ENCODE measurements at regions not wholly inside any gene's neighbourhood (a gene's known extent, or its start where the extent isn't known, plus 50 kb on each side); places are given as distances from the start of the nearest gene placed in this dataset.
"Not testable (repeated sequence)": the region's sequence is repeated elsewhere in the genome, so short reads cannot be mapped to it uniquely, and the experiment has no call there.

- dilution Hi-C loops (cut with MboI; ENCODE audit: extremely low pct_ligation_motif_present, low sequenced_read_pairs) = no loop called here
- H3K4me1 ChIP-seq (ENCODE audit: control insufficient read depth, extremely low read depth, insufficient read depth, low read length) = no peaks in the 10 kb centered on the region
- FAIRE-seq (no peak), DNase-seq (ENCODE audit: low read depth, low spot score) (no peak)
- no peak overlapping the region for H2AFZ ChIP-seq (ENCODE audit: control insufficient read depth, low read length)
- H3K9me3 ChIP-seq (ENCODE audit: control insufficient read depth, low read depth, low read length) = no peaks in the 10 kb centered on the region
- no peak overlapping the region for H3K9ac ChIP-seq (ENCODE audit: control insufficient read depth, extremely low read depth, insufficient read depth, low read length)
- no peaks in the 10 kb centered on the region for H3K79me2 ChIP-seq (ENCODE audit: control insufficient read depth, insufficient read depth, low read length)
- H3K36me3 ChIP-seq (ENCODE audit: control insufficient read depth in 2 of 2, extremely low read depth in 1 of 2, insufficient read depth in 2 of 2, low read length in 2 of 2) = no peaks in the 10 kb centered on the region
- no peaks in the 10 kb centered on the region for H3K27me3 ChIP-seq (ENCODE audit: control insufficient read depth, extremely low read depth, insufficient read depth, low read length)
- H3K27ac ChIP-seq (ENCODE audit: control insufficient read depth, insufficient read depth, low read length) = no peak overlapping the region
- no peak overlapping the region for H3K4me3 ChIP-seq (ENCODE audit: control insufficient read depth in 2 of 3, extremely low read depth in 1 of 3, insufficient read depth in 2 of 3, low read depth in 1 of 3, low read length in 3 of 3)
- H3K9me1 ChIP-seq (ENCODE audit: control insufficient read depth, extremely low read depth, insufficient read depth, low read length) = no peaks in the 10 kb centered on the region
- H3K4me2 ChIP-seq (ENCODE audit: control insufficient read depth, extremely low read depth, insufficient read depth, low read depth, low read length) = no peak overlapping the region
- TF ChIP-seq CTCF (optimal IDR thresholded peaks at IDR 0.05 in 1 of 3, IDR thresholded peaks at IDR 0.05 in 1 of 3, conservative IDR thresholded peaks at IDR 0.05 in 1 of 3; ENCODE audit: extremely low read depth in 1 of 3, insufficient read depth in 2 of 3, low read length in 3 of 3) = no peak
- no peak for TF ChIP-seq EZH2 (IDR thresholded peaks at IDR 0.05; ENCODE audit: low read length)
- H4K20me1 ChIP-seq (ENCODE audit: control insufficient read depth, extremely low read depth, insufficient read depth, low read length) = no peaks in the 10 kb centered on the region
Observed at GRCh38 chr6:60668428-60668827, 1617.6 kb downstream of the KHDRBS2 start.

GRCh38 chr6:60663199-60663598, 1622.8 kb downstream of the KHDRBS2 start:
- H3K9ac ChIP-seq (ENCODE audit: control insufficient read depth, extremely low read depth, insufficient read depth, low read length); H3K9me1 ChIP-seq (ENCODE audit: control insufficient read depth, extremely low read depth, insufficient read depth, low read length); H3K4me2 ChIP-seq (ENCODE audit: control insufficient read depth, extremely low read depth, insufficient read depth, low read depth, low read length); H4K20me1 ChIP-seq (ENCODE audit: control insufficient read depth, extremely low read depth, insufficient read depth, low read length); H3K27me3 ChIP-seq (ENCODE audit: control insufficient read depth, extremely low read depth, insufficient read depth, low read length); H3K36me3 ChIP-seq (ENCODE audit: control insufficient read depth in 2 of 2, extremely low read depth in 1 of 2, insufficient read depth in 2 of 2, low read length in 2 of 2); H3K4me1 ChIP-seq (ENCODE audit: control insufficient read depth, extremely low read depth, insufficient read depth, low read length); DNase-seq (ENCODE audit: low read depth, low spot score); H3K79me2 ChIP-seq (ENCODE audit: control insufficient read depth, insufficient read depth, low read length); H3K9me3 ChIP-seq (ENCODE audit: control insufficient read depth, low read depth, low read length); dilution Hi-C loops (cut with MboI; ENCODE audit: extremely low pct_ligation_motif_present, low sequenced_read_pairs); H3K4me3 ChIP-seq (ENCODE audit: control insufficient read depth in 2 of 3, extremely low read depth in 1 of 3, insufficient read depth in 2 of 3, low read depth in 1 of 3, low read length in 3 of 3); H2AFZ ChIP-seq (ENCODE audit: control insufficient read depth, low read length); H3K27ac ChIP-seq (ENCODE audit: control insufficient read depth, insufficient read depth, low read length); FAIRE-seq: not testable (repeated sequence)

GRCh38 chr6:60643870-60644269, 1642.2 kb downstream of the KHDRBS2 start:
- Histone ChIP-seq H3K9ac (ENCODE audit: control insufficient read depth, extremely low read depth, insufficient read depth, low read length) (no peak overlapping the region), H3K9me1 (ENCODE audit: control insufficient read depth, extremely low read depth, insufficient read depth, low read length) (no peaks in the 10 kb centered on the region), H3K27ac (ENCODE audit: control insufficient read depth, insufficient read depth, low read length) (no peak overlapping the region), H3K4me1 (ENCODE audit: control insufficient read depth, extremely low read depth, insufficient read depth, low read length) (no peaks in the 10 kb centered on the region), H3K4me2 (ENCODE audit: control insufficient read depth, extremely low read depth, insufficient read depth, low read depth, low read length) (no peak overlapping the region), H4K20me1 (ENCODE audit: control insufficient read depth, extremely low read depth, insufficient read depth, low read length) (no peaks in the 10 kb centered on the region), H3K36me3 (ENCODE audit: control insufficient read depth in 2 of 2, extremely low read depth in 1 of 2, insufficient read depth in 2 of 2, low read length in 2 of 2) (no peaks in the 10 kb centered on the region), H2AFZ (ENCODE audit: control insufficient read depth, low read length) (no peak overlapping the region), H3K4me3 (ENCODE audit: control insufficient read depth in 2 of 3, extremely low read depth in 1 of 3, insufficient read depth in 2 of 3, low read depth in 1 of 3, low read length in 3 of 3) (no peak overlapping the region), H3K79me2 (ENCODE audit: control insufficient read depth, insufficient read depth, low read length) (no peaks in the 10 kb centered on the region), H3K27me3 (ENCODE audit: control insufficient read depth, extremely low read depth, insufficient read depth, low read length) (no peaks in the 10 kb centered on the region), H3K9me3 (ENCODE audit: control insufficient read depth, low read depth, low read length) (no peaks in the 10 kb centered on the region)
- FAIRE-seq (no peak), DNase-seq (ENCODE audit: low read depth, low spot score) (no peak)
- dilution Hi-C loops (cut with MboI; ENCODE audit: extremely low pct_ligation_motif_present, low sequenced_read_pairs) = no loop called here
- TF ChIP-seq EZH2 (IDR thresholded peaks at IDR 0.05; ENCODE audit: low read length) (no peak), CTCF (optimal IDR thresholded peaks at IDR 0.05 in 1 of 3, IDR thresholded peaks at IDR 0.05 in 1 of 3, conservative IDR thresholded peaks at IDR 0.05 in 1 of 3; ENCODE audit: extremely low read depth in 1 of 3, insufficient read depth in 2 of 3, low read length in 3 of 3) (no peak)

- FAIRE-seq; H3K4me2 ChIP-seq (ENCODE audit: control insufficient read depth, extremely low read depth, insufficient read depth, low read depth, low read length); H3K27ac ChIP-seq (ENCODE audit: control insufficient read depth, insufficient read depth, low read length); H3K79me2 ChIP-seq (ENCODE audit: control insufficient read depth, insufficient read depth, low read length); H3K36me3 ChIP-seq (ENCODE audit: control insufficient read depth in 2 of 2, extremely low read depth in 1 of 2, insufficient read depth in 2 of 2, low read length in 2 of 2); DNase-seq (ENCODE audit: low read depth, low spot score); H2AFZ ChIP-seq (ENCODE audit: control insufficient read depth, low read length); H3K9me1 ChIP-seq (ENCODE audit: control insufficient read depth, extremely low read depth, insufficient read depth, low read length); dilution Hi-C loops (cut with MboI; ENCODE audit: extremely low pct_ligation_motif_present, low sequenced_read_pairs); H3K9ac ChIP-seq (ENCODE audit: control insufficient read depth, extremely low read depth, insufficient read depth, low read length); H4K20me1 ChIP-seq (ENCODE audit: control insufficient read depth, extremely low read depth, insufficient read depth, low read length); H3K4me1 ChIP-seq (ENCODE audit: control insufficient read depth, extremely low read depth, insufficient read depth, low read length); H3K4me3 ChIP-seq (ENCODE audit: control insufficient read depth in 2 of 3, extremely low read depth in 1 of 3, insufficient read depth in 2 of 3, low read depth in 1 of 3, low read length in 3 of 3); H3K27me3 ChIP-seq (ENCODE audit: control insufficient read depth, extremely low read depth, insufficient read depth, low read length); H3K9me3 ChIP-seq (ENCODE audit: control insufficient read depth, low read depth, low read length): not testable (repeated sequence)
Observed at GRCh38 chr6:60639185-60639584, 1646.8 kb downstream of the KHDRBS2 start.
